SU-DHL-6 (cell line): ENCODE measurements at regions not wholly inside any gene's neighbourhood (a gene's known extent, or its start where the extent isn't known, plus 50 kb on each side); places are given as distances from the start of the nearest gene placed in this dataset.

Source experiments
- EZH2phosphoT487 ChIP-seq: fragments of 200-600 bp; sonication (generic), shearing (Covaris generic); conservative IDR thresholded peaks from 2 replicates; pipeline ENCODE4 v1.6.1; 2018; ENCODE audit warnings: mild to moderate bottlenecking, antibody characterized with exemption, low read length, moderate library complexity, mixed read lengths
- TF ChIP-seq, protein P1 (sequence below): fragments of 200-600 bp; sonication (generic); IDR thresholded peaks from one replicate; pipeline ENCODE4 v1.5.1; 2017; ENCODE audit warnings: antibody characterized with exemption, mild to moderate bottlenecking, low read length, moderate library complexity; ENCODE audit not compliant: insufficient read depth, poor library complexity, severe bottlenecking

DNA sequence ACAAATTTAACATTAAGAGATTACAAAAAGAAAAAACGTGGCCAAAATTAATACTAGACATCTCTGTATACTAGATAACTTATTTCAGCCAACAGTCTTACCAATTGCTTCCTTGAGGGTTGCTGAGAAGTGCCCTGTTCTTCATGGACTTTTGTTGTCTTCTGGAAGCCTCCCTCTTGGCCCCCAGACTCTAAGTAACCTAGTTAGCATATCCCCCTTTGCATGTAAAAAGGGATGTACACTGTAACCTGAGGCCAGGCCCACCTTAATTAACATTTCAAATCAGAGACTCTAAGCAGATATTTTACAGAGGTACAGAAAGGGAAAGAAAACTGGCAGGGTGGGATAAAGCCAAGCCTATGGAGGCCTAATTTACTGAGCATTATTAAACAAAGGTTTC, 1047.3 kb downstream of the ADGRL2 start:
- TF ChIP-seq, protein P1, sequence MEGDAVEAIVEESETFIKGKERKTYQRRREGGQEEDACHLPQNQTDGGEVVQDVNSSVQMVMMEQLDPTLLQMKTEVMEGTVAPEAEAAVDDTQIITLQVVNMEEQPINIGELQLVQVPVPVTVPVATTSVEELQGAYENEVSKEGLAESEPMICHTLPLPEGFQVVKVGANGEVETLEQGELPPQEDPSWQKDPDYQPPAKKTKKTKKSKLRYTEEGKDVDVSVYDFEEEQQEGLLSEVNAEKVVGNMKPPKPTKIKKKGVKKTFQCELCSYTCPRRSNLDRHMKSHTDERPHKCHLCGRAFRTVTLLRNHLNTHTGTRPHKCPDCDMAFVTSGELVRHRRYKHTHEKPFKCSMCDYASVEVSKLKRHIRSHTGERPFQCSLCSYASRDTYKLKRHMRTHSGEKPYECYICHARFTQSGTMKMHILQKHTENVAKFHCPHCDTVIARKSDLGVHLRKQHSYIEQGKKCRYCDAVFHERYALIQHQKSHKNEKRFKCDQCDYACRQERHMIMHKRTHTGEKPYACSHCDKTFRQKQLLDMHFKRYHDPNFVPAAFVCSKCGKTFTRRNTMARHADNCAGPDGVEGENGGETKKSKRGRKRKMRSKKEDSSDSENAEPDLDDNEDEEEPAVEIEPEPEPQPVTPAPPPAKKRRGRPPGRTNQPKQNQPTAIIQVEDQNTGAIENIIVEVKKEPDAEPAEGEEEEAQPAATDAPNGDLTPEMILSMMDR = no peak
- TF ChIP-seq EZH2phosphoT487 = no peak
